Coronary artery (tissue), 2 donors: ENCODE measurements at regions not wholly inside any gene's neighbourhood (a gene's known extent, or its start where the extent isn't known, plus 50 kb on each side); places are given as distances from the start of the nearest gene placed in this dataset.
"Not testable (repeated sequence)": the region's sequence is repeated elsewhere in the genome, so short reads cannot be mapped to it uniquely, and the experiment has no call there.

Source experiments
- DNase-seq: peaks from one replicate; pipeline ENCODE4 v3.0.0-alpha.2; 2017; ENCODE audit warnings: low spot score
- H3K27ac ChIP-seq, 2 donors: fragments of 200-600 bp; sonication (generic); one replicate each; pipeline ENCODE4 v1.5.1; 2016 to 2019
- H3K4me3 ChIP-seq: fragments of 200-600 bp; sonication (generic); 2 replicates; pipeline ENCODE4 v1.5.1; 2016; ENCODE audit warnings: mild to moderate bottlenecking, moderate library complexity
- CTCF ChIP-seq: fragments of 200-600 bp; sonication (generic); IDR thresholded peaks from one replicate; pipeline ENCODE4 v1.5.1; 2019; ENCODE audit warnings: antibody characterized with exemption

- Histone ChIP-seq H3K27ac (no peak overlapping the region), H3K4me3 (no peak overlapping the region)
- no peak for DNase-seq
- TF ChIP-seq CTCF: no peak
Observed at GRCh38 chr17:22268912-22269220, 576.5 kb downstream of the KCNJ18 start.

GRCh38 chr17:22270381-22270780 is 578.1 kb downstream of the KCNJ18 start:
- TF ChIP-seq CTCF: no peak
- Histone ChIP-seq H3K4me3 (no peak overlapping the region), H3K27ac (no peak overlapping the region)
- peak; percentile 50 for DNase-seq

GRCh38 chr17:22270809-22271208 is 578.5 kb downstream of the KCNJ18 start:
- not testable (repeated sequence) for H3K4me3 ChIP-seq, H3K27ac ChIP-seq
- peak; percentile 45 for DNase-seq

- no peak overlapping the region for H3K4me3 ChIP-seq
- peak; percentile 41 for DNase-seq
- TF ChIP-seq CTCF: no peak
- no peak overlapping the region for H3K27ac ChIP-seq
Observed at GRCh38 chr17:22272363-22273146, 580.2 kb downstream of the KCNJ18 start.

GRCh38 chr17:22273308-22273707 is 581.0 kb downstream of the KCNJ18 start:
- no peak overlapping the region for H3K4me3 ChIP-seq
- H3K27ac ChIP-seq: no peak overlapping the region
- no peak for TF ChIP-seq CTCF
- DNase-seq: peak; percentile 49

GRCh38 chr17:22277595-22277994 is 585.3 kb downstream of the KCNJ18 start:
- no peak for DNase-seq
- no peak for TF ChIP-seq CTCF
- Histone ChIP-seq H3K27ac (no peak overlapping the region), H3K4me3 (no peak overlapping the region)

GRCh38 chr17:22278302-22279275 is 586.3 kb downstream of the KCNJ18 start:
- H3K27ac ChIP-seq: no peak overlapping the region
- peak; percentile 64 for DNase-seq
- TF ChIP-seq CTCF: no peak
- no peak overlapping the region for H3K4me3 ChIP-seq
